HEK293T (cell line): ENCODE measurements at regions not wholly inside any gene's neighbourhood (a gene's known extent, or its start where the extent isn't known, plus 50 kb on each side); places are given as distances from the start of the nearest gene placed in this dataset.

Experiments used
- ARNT ChIP-seq: fragments of 450-650 bp; IDR thresholded peaks from 2 replicates; pipeline ENCODE4 v1.6.1; 2017; ENCODE audit warnings: mild to moderate bottlenecking
- BHLHE40 ChIP-seq: fragments of 450-650 bp; IDR thresholded peaks from 2 replicates; pipeline ENCODE4 v1.6.1; 2016; ENCODE audit warnings: mild to moderate bottlenecking, moderate library complexity, borderline replicate concordance
- FOXM1 ChIP-seq: fragments of 450-650 bp; IDR thresholded peaks from 2 replicates; pipeline ENCODE4 v1.6.1; 2017; ENCODE audit warnings: mild to moderate bottlenecking, borderline replicate concordance
- TARDBP ChIP-seq: fragments of 450-650 bp; IDR thresholded peaks from 2 replicates; pipeline ENCODE4 v1.6.1; 2016

GRCh38 chr11:115974703-115975102, 470.5 kb upstream of the CADM1 start:
- no peak for TF ChIP-seq FOXM1
- no peak for TF ChIP-seq TARDBP
- TF ChIP-seq BHLHE40: no peak
- TF ChIP-seq ARNT: no peak
